ENCODE measurements at regions not wholly inside any gene's neighbourhood (a gene's known extent, or its start where the extent isn't known, plus 50 kb on each side); places are given as distances from the start of the nearest gene placed in this dataset.

- TF ChIP-seq EZH2 (IDR thresholded peaks at IDR 0.05; ENCODE audit: borderline replicate concordance, low read depth, low read length, poor library complexity, severe bottlenecking): no peak
- TF ChIP-seq, protein P1, sequence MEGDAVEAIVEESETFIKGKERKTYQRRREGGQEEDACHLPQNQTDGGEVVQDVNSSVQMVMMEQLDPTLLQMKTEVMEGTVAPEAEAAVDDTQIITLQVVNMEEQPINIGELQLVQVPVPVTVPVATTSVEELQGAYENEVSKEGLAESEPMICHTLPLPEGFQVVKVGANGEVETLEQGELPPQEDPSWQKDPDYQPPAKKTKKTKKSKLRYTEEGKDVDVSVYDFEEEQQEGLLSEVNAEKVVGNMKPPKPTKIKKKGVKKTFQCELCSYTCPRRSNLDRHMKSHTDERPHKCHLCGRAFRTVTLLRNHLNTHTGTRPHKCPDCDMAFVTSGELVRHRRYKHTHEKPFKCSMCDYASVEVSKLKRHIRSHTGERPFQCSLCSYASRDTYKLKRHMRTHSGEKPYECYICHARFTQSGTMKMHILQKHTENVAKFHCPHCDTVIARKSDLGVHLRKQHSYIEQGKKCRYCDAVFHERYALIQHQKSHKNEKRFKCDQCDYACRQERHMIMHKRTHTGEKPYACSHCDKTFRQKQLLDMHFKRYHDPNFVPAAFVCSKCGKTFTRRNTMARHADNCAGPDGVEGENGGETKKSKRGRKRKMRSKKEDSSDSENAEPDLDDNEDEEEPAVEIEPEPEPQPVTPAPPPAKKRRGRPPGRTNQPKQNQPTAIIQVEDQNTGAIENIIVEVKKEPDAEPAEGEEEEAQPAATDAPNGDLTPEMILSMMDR (conservative IDR thresholded peaks at IDR 0.05; ENCODE audit: low read depth, low read length): no peak
These were observed 119.2 kb upstream of the PITX1 start for GRCh38 chr5:135153259-135153658.
